DMS53 (cell line): ENCODE measurements at regions not wholly inside any gene's neighbourhood (a gene's known extent, or its start where the extent isn't known, plus 50 kb on each side); places are given as distances from the start of the nearest gene placed in this dataset.

Source experiments
- DNase-seq: peaks from one replicate; lab custom pipeline; 2025; lab: John Stamatoyannopoulos, UW

GRCh38 chr6:40265615-40266014, 321.5 kb downstream of the LRFN2 start:
- DNase-seq = no peak

- no peak for DNase-seq
Observed at GRCh38 chr6:40263970-40264369, 323.2 kb downstream of the LRFN2 start.

- no peak for DNase-seq
Observed at GRCh38 chr6:40262363-40262762, 324.8 kb downstream of the LRFN2 start.

DNA sequence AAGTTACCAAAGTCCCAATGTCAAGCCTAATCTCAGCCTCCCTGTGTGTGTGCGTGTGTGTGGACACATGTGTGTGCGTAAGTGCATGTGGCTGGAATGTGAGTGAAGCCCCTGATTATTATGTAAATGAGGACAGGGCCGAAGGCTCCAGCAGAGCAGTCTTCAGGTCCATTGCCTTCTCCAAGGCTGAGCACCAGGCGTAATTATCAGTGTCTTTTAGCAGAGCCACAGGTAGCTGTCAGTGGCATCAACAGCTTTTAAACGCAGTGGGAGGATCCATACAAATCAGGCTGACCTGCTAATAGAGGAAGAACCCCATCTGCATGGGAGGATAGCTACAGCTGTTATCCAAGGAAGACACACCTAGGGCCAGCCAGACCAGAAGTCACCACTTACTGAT, 324.3 kb upstream of the MOCS1 start:
- DNase-seq = no peak

GRCh38 chr6:40256831-40257230, 322.6 kb upstream of the MOCS1 start:
- DNase-seq = no peak

GRCh38 chr6:40256224-40256623, 322.0 kb upstream of the MOCS1 start:
- DNase-seq = no peak

DNA sequence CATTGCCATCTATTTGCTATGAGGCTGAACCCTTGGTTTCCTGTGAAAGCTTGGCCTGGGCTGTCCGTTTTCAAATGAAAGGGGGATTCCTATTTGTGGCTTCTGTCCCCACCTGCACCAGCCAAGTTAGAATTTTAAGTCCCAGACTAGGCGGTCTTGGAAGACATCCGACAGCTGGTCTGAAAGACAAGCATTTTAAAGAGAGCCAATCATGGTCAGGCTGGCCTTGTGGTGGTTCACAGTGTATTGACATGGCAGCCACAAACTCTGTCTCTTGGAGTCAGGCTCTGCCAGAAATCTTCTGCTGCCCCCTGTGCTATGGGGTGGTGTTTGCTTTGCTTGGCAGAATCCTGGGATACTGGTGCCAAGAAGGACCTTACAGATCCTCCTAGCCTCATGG, 319.2 kb upstream of the MOCS1 start:
- no peak for DNase-seq

GRCh38 chr6:40252531-40253258, 318.4 kb upstream of the MOCS1 start:
- no peak for DNase-seq

- peak; percentile 17 for DNase-seq
Observed at GRCh38 chr6:40251637-40252300, 317.5 kb upstream of the MOCS1 start.

GRCh38 chr6:40249935-40250334, 315.7 kb upstream of the MOCS1 start:
- no peak for DNase-seq

GRCh38 chr6:40247516-40248115, 313.4 kb upstream of the MOCS1 start:
- no peak for DNase-seq

GRCh38 chr6:40244699-40245098, 310.4 kb upstream of the MOCS1 start:
- no peak for DNase-seq

DNA sequence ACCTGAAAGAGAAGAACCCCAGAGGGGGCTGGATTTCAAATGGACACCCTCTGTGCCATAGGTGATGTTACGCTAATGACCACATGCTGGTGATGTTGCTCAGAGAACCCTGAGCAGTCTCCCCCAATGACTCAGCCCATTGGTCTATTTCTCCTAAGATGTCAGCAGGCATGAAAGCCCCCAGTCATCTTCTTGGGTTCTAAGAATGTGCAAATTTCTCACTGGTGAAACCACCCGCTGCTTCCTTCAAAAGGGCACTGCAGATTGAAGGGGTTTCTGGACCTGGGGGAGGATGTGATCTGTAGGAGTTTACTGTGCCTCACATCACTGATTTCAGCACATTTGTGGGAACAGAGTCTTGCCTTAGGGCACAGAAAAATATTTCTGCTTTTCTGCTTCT, 298.4 kb upstream of the MOCS1 start:
- no peak for DNase-seq

DNA sequence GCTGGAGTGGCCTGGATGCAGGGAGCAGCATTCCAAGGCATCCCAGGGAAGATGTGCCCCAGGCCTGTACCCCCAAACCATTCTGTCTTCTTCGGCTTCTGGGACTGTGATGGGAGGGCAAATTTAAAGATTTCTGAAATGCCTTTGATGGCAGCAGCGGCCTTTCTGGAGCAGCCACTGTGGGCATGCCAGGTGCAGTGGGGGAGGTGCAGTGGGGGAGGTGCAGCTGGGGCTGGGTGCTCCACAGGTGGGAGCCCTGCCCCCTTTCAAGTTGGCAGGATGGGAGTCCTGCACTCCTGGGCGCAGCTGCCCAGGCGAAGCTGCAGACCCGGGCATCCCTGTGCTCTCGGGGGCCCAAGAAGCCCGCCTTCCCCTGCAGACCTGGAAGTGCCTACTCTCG, 293.5 kb upstream of the MOCS1 start:
- no peak for DNase-seq

- DNase-seq = no peak
Observed at GRCh38 chr6:40222354-40222753, 288.1 kb upstream of the MOCS1 start.

DNA sequence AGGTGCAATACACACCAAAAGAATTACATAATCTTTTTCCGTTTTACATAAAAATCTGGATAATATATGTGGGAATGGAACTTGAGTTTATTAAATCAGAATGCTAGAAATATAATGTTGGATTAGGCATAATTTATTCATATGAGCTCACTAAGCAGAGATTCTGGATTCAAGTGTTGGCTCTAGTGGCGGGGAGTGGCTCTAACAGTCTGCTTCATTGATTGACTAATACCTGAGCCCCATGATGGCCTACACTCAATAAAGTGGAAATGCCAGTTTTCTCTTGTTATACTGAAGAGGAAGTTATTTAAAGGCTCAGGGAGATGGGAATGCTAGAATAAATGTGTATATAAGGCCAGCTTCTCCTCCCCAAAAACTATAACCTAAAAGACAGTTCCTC, 285.5 kb upstream of the MOCS1 start:
- DNase-seq = no peak

GRCh38 chr6:40210628-40211056, 276.4 kb upstream of the MOCS1 start:
- no peak for DNase-seq

- DNase-seq = no peak
Observed at GRCh38 chr6:40205801-40206200, 271.5 kb upstream of the MOCS1 start.

- no peak for DNase-seq
Observed at GRCh38 chr6:40205004-40205403, 270.7 kb upstream of the MOCS1 start.

DNA sequence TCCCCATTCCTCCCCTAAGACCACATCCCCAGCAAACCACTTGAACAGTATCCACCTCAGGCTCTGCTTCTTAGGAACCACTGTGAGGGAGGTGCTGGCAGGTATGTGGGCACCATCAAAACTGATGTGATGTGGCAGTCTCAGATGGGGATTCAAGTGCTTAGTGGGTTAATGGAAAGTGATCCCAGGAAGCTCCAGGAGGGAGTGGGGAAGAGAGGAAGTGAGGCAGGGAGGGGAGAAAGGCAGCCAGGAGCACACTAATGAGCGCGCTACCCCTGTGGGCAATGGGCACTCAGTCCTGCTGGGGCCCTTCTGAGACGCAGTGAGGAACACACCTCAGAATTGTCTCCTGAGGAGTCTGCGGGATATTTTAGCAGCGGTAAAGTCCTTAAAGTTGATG, 263.1 kb upstream of the MOCS1 start:
- no peak for DNase-seq

- DNase-seq = no peak
Observed at GRCh38 chr6:40196135-40196518, 261.9 kb upstream of the MOCS1 start.

DNA sequence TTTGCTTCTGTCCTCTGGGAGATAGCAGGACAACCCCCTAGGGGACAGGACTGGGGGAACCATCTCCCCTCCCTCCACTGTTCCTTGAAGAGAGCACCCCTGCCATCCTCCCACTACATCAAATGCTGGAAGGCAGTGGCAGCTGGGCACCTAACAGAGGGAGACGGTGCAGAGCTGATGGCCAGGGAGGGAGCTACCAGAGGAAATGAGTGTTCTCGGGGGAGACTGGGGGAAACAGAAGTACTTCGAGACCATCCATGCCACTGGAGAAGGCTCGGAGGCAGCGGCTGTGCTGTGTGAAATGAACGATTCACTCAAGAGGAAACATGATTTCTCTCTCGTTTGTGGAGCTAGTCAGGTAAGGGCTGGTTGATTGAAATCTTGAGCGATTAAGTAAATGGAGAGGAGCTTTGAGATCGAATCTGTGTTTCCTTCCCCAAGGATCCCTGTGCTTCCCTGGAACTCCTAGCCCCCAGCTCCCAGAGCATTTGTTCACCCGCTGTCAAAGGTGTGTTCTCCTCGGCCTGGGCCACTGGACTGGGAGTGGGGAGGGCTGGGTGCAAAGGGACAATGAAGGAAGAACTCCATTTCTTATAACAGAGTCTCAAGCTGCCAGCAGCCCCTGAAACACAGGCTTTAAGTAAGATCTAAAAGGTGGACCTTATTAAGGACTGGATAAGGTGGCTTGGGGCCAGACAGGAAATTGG, 261.3 kb upstream of the MOCS1 start:
- DNase-seq = no peak
